ENCODE measurements at regions not wholly inside any gene's neighbourhood (a gene's known extent, or its start where the extent isn't known, plus 50 kb on each side); places are given as distances from the start of the nearest gene placed in this dataset.

DNA sequence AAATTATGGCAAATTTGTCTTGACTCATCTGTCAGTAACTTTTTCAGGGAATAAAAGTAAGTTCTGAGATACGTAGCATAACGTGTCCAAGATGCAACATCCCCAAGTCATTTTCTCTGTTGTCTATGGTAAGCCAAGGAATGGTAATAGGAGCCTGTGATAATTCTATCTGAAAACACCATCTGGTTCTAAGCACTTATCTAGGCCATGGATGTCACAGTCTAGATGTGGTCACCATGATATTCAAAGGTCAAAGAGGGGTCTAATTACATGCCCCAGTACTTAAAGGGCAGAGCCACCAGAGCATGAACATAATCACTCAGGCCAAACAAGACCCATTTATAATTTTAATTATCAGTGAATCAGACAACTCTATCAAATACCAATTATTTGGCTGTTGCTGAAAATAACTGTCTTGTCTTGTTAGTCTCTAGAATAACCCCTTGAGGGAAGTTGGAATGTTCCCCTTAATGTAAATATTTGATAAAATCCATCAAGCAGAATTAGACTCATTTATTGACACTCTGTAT, 225.1 kb upstream of the MPPED2 start:
- TF ChIP-seq CTCF (IDR thresholded peaks at IDR 0.05; ENCODE audit: low read depth, low read length), result no peak
- no peak for DNase-seq (ENCODE audit: low read depth, low spot score)
- H3K4me3 ChIP-seq (ENCODE audit: low read depth, low read length), result no peak overlapping the region
- in situ Hi-C loops (cut with HindIII; ENCODE audit: low sequenced_read_pairs), result no loop called here

DNA sequence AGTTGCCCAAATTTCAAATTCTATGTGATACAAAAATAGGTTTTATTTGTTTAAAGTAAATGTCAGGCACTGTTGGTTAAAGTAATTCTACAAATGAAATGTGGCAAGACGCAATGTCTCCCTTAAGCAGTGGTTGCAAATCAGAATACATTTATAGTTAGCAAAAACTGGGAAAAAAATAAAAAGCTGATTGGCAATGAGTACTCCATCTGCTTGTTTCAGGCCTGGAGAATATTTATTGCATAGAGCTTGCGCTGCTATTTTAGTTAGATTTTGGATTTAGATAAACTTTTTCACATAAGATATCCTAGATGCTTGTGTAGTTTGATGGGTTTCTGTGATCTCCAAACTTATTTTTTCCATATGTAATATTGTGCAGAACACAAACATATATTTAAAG, 224.0 kb upstream of the MPPED2 start:
- in situ Hi-C loops (cut with HindIII; ENCODE audit: low sequenced_read_pairs), result no loop called here
- DNase-seq (ENCODE audit: low read depth, low spot score), result no peak
- TF ChIP-seq CTCF (IDR thresholded peaks at IDR 0.05; ENCODE audit: low read depth, low read length), result no peak
- H3K4me3 ChIP-seq (ENCODE audit: low read depth, low read length), result no peak overlapping the region

DNA sequence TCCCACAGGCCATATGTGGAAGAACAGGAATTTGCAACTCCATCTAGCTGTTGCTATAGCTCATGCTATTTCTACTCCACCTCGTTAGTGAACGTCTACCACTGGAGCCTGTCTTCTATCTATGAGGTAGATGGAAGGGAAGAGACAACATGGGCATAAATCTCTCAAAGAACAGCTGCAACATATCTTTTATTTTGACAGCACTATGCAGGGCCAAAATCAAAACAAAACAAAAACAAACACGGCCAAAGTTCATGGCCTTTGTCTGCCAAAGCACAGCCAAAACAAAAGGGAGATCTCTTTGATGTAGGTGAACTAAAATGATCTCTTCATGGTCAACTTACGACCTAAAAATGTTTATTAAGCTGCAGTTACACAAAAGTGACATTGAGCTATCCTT, 215.2 kb upstream of the MPPED2 start:
- in situ Hi-C loops (cut with HindIII; ENCODE audit: low sequenced_read_pairs), result no loop called here
- no peak for DNase-seq (ENCODE audit: low read depth, low spot score)
- no peak for TF ChIP-seq CTCF (IDR thresholded peaks at IDR 0.05; ENCODE audit: low read depth, low read length)
- no peak overlapping the region for H3K4me3 ChIP-seq (ENCODE audit: low read depth, low read length)

DNA sequence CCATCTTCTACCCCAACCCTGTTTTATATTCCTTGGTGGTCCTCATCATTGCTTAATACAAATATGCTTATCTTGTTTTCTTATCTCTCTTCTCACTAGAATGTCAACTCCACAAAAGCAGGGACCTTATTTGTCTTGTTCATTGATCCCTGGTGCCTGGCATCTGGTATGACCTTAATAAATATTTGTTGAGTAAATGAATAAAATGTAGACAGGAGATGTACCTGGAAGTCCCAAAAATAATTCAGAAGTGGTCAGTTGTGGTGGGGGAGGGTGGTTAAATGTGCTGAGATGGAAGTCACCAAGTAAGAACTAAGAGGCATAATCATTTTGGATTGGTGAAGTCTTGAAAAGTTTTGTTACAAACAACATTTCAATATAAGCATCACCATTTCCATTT, 214.8 kb upstream of the MPPED2 start:
- DNase-seq (ENCODE audit: low read depth, low spot score), result no peak
- in situ Hi-C loops (cut with HindIII; ENCODE audit: low sequenced_read_pairs), result no loop called here
- no peak overlapping the region for H3K4me3 ChIP-seq (ENCODE audit: low read depth, low read length)
- no peak for TF ChIP-seq CTCF (IDR thresholded peaks at IDR 0.05; ENCODE audit: low read depth, low read length)

DNA sequence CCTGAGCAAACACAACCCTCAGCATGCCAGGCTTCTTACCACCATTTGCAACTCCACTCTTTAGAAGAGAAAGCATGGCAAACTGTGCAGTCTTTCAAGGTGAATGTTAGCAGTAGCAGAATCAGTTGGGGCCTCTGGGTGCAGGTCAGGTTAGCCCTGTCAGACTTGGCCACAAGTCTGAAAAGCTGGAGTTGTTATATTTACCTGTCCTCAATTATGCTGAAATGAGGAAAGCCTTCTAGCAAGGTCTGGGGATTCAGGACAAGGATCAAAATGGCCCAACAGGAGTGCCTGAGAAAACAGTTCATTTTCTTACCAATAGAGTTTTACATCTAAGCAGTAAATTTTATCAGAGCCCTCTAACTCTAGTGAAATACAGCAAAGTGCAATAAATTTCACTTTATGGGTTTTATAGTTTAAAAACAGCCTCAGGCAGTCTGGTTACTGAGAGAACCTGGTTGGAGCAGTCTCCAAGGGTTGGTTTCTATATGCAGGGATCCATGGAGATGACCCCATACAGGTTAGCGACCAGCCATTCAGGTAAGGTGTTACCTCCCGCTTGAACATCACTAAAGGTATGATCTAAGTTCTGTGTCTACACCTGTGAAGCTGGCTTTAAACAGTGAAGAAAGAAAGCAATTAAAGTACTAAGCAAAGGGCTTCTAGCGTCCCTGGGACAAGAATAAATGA, 212.5 kb upstream of the MPPED2 start:
- DNase-seq (ENCODE audit: low read depth, low spot score), result no peak
- in situ Hi-C loops (cut with HindIII; ENCODE audit: low sequenced_read_pairs), result no loop called here
- H3K4me3 ChIP-seq (ENCODE audit: low read depth, low read length), result no peak overlapping the region
- TF ChIP-seq CTCF (IDR thresholded peaks at IDR 0.05; ENCODE audit: low read depth, low read length), result no peak

DNA sequence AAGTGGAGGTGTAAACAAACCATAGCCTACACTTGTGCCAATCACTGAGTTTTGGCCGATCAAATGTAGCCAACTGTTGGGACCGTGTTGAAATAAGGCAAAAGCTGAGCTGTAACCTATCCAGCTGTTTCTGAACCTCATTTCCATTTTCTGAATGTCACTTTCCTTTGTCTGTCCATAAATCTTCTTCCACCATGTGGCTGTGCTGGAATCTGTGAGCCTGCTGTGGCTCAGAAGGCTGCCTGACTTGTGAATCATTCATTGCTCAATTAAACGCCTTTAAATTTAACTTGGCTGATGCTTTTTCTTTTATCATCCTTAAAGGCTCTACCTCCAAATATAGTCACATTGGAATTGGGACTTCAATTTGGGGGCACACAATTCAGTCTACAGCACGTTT, 203.1 kb upstream of the MPPED2 start:
- in situ Hi-C loops (cut with HindIII; ENCODE audit: low sequenced_read_pairs), result no loop called here
- DNase-seq (ENCODE audit: low read depth, low spot score), result peak; percentile 57
- no peak for TF ChIP-seq CTCF (IDR thresholded peaks at IDR 0.05; ENCODE audit: low read depth, low read length)
- H3K4me3 ChIP-seq (ENCODE audit: low read depth, low read length), result no peak overlapping the region

Data from astrocyte of the spinal cord (primary cell).